PC-3 (cell line): ENCODE measurements at regions not wholly inside any gene's neighbourhood (a gene's known extent, or its start where the extent isn't known, plus 50 kb on each side); places are given as distances from the start of the nearest gene placed in this dataset.

Source experiments
- EZH2 ChIP-seq: fragments of 300-600 bp; sonication (generic); IDR thresholded peaks from one replicate; pipeline ENCODE4 v1.6.1; 2017; ENCODE audit warnings: antibody characterized with exemption, mild to moderate bottlenecking, low read length; ENCODE audit not compliant: unreplicated experiment
- EZH2phosphoT487 ChIP-seq: fragments of 300-600 bp; sonication (generic); IDR thresholded peaks from 2 replicates; pipeline ENCODE4 v1.6.1; 2018; ENCODE audit warnings: mild to moderate bottlenecking, antibody characterized with exemption, low read length, borderline replicate concordance
- TF ChIP-seq, protein P1 (sequence below): fragments of 300-600 bp; sonication (generic); conservative IDR thresholded peaks from 2 replicates; pipeline ENCODE4 v1.5.1; 2017; ENCODE audit warnings: antibody characterized with exemption, low read depth, mild to moderate bottlenecking, low read length

GRCh38 chr1:22281521-22282363 lies 138.8 kb upstream of the WNT4 start:
- TF ChIP-seq, protein P1, sequence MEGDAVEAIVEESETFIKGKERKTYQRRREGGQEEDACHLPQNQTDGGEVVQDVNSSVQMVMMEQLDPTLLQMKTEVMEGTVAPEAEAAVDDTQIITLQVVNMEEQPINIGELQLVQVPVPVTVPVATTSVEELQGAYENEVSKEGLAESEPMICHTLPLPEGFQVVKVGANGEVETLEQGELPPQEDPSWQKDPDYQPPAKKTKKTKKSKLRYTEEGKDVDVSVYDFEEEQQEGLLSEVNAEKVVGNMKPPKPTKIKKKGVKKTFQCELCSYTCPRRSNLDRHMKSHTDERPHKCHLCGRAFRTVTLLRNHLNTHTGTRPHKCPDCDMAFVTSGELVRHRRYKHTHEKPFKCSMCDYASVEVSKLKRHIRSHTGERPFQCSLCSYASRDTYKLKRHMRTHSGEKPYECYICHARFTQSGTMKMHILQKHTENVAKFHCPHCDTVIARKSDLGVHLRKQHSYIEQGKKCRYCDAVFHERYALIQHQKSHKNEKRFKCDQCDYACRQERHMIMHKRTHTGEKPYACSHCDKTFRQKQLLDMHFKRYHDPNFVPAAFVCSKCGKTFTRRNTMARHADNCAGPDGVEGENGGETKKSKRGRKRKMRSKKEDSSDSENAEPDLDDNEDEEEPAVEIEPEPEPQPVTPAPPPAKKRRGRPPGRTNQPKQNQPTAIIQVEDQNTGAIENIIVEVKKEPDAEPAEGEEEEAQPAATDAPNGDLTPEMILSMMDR = no peak
- TF ChIP-seq EZH2 (no peak), EZH2phosphoT487 (no peak)
